Transverse colon (tissue), 4 donors: ENCODE measurements at regions not wholly inside any gene's neighbourhood (a gene's known extent, or its start where the extent isn't known, plus 50 kb on each side); places are given as distances from the start of the nearest gene placed in this dataset.

ENCODE experiments used
- DNase-seq: peaks from one replicate; pipeline ENCODE4 v3.0.0-alpha.2; 2019
- H3K27ac ChIP-seq, 4 donors: fragments of 200-600 bp; sonication (generic); 2 replicates each; pipeline ENCODE4 v1.5.1; 2016 to 2018; ENCODE audit warnings: inconsistent platforms in 4 of 4
- H3K27me3 ChIP-seq: fragments of 200-600 bp; sonication (generic); 2 replicates; pipeline ENCODE4 v1.5.1; 2017; ENCODE audit warnings: inconsistent platforms
- H3K36me3 ChIP-seq, 4 donors: fragments of 200-600 bp; sonication (generic); 2 replicates each; pipeline ENCODE4 v1.5.1; 2017 to 2019; ENCODE audit warnings: inconsistent platforms in 4 of 4
- H3K4me1 ChIP-seq, 4 donors: fragments of 200-600 bp; sonication (generic); 2 replicates each; pipeline ENCODE4 v1.5.1; 2017 to 2020; ENCODE audit warnings: inconsistent platforms in 4 of 4
- H3K4me3 ChIP-seq, 4 donors: fragments of 200-600 bp; sonication (generic); 1 replicate in 1 of 4; 2 replicates in 3 of 4; pipeline versions ENCODE4 v1.5.1 to v1.6.1; 2017 to 2019; ENCODE audit warnings: inconsistent platforms in 4 of 4
- H3K9me3 ChIP-seq, 2 donors: fragments of 200-600 bp; sonication (generic); 2 replicates each; pipeline ENCODE4 v1.5.1; 2017 to 2019; ENCODE audit warnings: inconsistent platforms in 2 of 2
- EP300 ChIP-seq: sonication (generic); formaldehyde crosslinking; IDR thresholded peaks from one replicate; pipeline ENCODE4 v1.6.1; 2017; ENCODE audit warnings: antibody characterized with exemption, low read depth
- POLR2A ChIP-seq: fragments of 450-650 bp; IDR thresholded peaks from one replicate; pipeline ENCODE4 v1.6.1; 2016; ENCODE audit warnings: antibody characterized with exemption, mild to moderate bottlenecking, moderate library complexity
- POLR2AphosphoS5 ChIP-seq, 3 donors: sonication (generic); formaldehyde crosslinking; IDR thresholded peaks; one replicate each; pipeline ENCODE4 v1.6.1; 2016; ENCODE audit warnings: antibody characterized with exemption in 3 of 3
- WGBS, 2 donors: methylation state at CpG; one replicate each; pipeline ENCODE4 v1.1.5; 2018; ENCODE audit warnings: low coverage in 1 of 2; 5-methylcytosine and 5-hydroxymethylcytosine counted together
- in situ Hi-C, 4 donors: fragments of 200-750 bp; cut with MboI; loops; one replicate each; pipeline versions ENCODE4 v1.15.0 to v1.15.1; 2017; ENCODE audit warnings: low sequenced_read_pairs in 3 of 4, low pct_ligation_motif_present in 1 of 4, low pct_unique_long_range_greater_than_20kb in 1 of 4
- intact Hi-C: fragments of 100-400 bp; cut with DNase I; formaldehyde crosslinking; loops from one replicate; pipeline ENCODE4 v1.15.1; 2023; ENCODE audit warnings: low total_unique reads
- TF ChIP-seq, protein P1 (sequence below), 5 experiments: fragments of 200-600 bp in 3 of 5; fragments of 450-650 bp in 2 of 5; sonication (generic) in 3 of 5; IDR thresholded peaks; 1 replicate in 2 of 5; 2 replicates in 3 of 5; pipeline ENCODE4 v1.5.1; 2016 to 2017; ENCODE audit warnings: antibody characterized with exemption in 5 of 5, inconsistent platforms in 3 of 5, mild to moderate bottlenecking in 2 of 5, moderate library complexity in 1 of 5

GRCh38 chr2:6314218-6314960, 551.3 kb downstream of the CMPK2 start:
- no peak for DNase-seq
- intact Hi-C loops (no loop called here), in situ Hi-C loops (no loop called here)
- Histone ChIP-seq H3K27ac (no peak overlapping the region), H3K4me3 (no peak overlapping the region), H3K27me3 (no peaks in the 10 kb centered on the region), H3K9me3 (no peaks in the 10 kb centered on the region), H3K4me1 (no peaks in the 10 kb centered on the region), H3K36me3 (no peaks in the 10 kb centered on the region)
- TF ChIP-seq, protein P1, sequence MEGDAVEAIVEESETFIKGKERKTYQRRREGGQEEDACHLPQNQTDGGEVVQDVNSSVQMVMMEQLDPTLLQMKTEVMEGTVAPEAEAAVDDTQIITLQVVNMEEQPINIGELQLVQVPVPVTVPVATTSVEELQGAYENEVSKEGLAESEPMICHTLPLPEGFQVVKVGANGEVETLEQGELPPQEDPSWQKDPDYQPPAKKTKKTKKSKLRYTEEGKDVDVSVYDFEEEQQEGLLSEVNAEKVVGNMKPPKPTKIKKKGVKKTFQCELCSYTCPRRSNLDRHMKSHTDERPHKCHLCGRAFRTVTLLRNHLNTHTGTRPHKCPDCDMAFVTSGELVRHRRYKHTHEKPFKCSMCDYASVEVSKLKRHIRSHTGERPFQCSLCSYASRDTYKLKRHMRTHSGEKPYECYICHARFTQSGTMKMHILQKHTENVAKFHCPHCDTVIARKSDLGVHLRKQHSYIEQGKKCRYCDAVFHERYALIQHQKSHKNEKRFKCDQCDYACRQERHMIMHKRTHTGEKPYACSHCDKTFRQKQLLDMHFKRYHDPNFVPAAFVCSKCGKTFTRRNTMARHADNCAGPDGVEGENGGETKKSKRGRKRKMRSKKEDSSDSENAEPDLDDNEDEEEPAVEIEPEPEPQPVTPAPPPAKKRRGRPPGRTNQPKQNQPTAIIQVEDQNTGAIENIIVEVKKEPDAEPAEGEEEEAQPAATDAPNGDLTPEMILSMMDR (IDR thresholded peaks at IDR 0.05) = no peak
- TF ChIP-seq EP300 (no peak), POLR2AphosphoS5 (IDR thresholded peaks at IDR 0.05) (no peak), POLR2A (no peak)
- 59 to 66% methylated on average over 2 to 4 of the region's 4 CpGs for WGBS, 2 donors

DNA sequence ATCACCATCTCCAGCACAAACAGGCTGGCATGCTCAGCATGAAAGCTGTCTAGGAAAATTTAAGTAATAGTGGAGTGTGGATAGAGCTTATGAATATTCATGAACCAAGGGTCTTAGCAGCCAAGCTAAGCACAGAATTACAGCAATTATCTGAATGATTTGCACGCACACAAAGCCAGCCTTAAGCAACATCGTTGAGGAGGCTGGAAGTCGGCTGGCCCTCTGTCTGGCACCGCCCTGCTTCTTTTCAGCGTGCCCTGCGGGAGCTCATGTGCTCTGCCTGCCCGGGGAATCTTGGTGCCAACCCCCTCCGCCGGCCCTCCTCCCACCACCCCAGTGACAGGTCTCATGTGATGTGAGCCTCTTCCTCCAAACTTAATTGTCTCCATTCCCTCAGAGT, 540.1 kb downstream of the CMPK2 start:
- WGBS, 2 donors = 80 to 85% methylated on average over 1 to 9 of the region's 9 CpGs
- TF ChIP-seq POLR2A (no peak), EP300 (no peak), POLR2AphosphoS5 (IDR thresholded peaks at IDR 0.05) (no peak)
- TF ChIP-seq, protein P1 (IDR thresholded peaks at IDR 0.05) = no peak
- Histone ChIP-seq H3K9me3 (no peaks in the 10 kb centered on the region), H3K27me3 (no peaks in the 10 kb centered on the region), H3K27ac (no peak overlapping the region), H3K36me3 (no peaks in the 10 kb centered on the region), H3K4me1 (no peaks in the 10 kb centered on the region), H3K4me3 (no peak overlapping the region)
- in situ Hi-C loops = loop anchor here in 1 of 4 donors (25.0 kb wide), 1 partner anchor 437 kb away; no protein-coding TSS in a partner anchor
- intact Hi-C loops = no loop called here
- DNase-seq = no peak

GRCh38 chr2:6326958-6327357, 538.7 kb downstream of the CMPK2 start:
- H3K4me1 ChIP-seq = no peaks in the 10 kb centered on the region
- 89 to 91% methylated on average over 3 of the region's 3 CpGs for WGBS, 2 donors
- in situ Hi-C loops (loop anchor here in 1 of 4 donors (25.0 kb wide), 1 partner anchor 435 kb away; no protein-coding TSS in a partner anchor), intact Hi-C loops (no loop called here)
- H3K4me3 ChIP-seq = no peak overlapping the region
- no peak for TF ChIP-seq POLR2A
- no peak for TF ChIP-seq EP300
- no peak for DNase-seq
- H3K27me3 ChIP-seq = no peaks in the 10 kb centered on the region
- H3K36me3 ChIP-seq = no peaks in the 10 kb centered on the region
- H3K27ac ChIP-seq = no peak overlapping the region
- H3K9me3 ChIP-seq = no peaks in the 10 kb centered on the region

DNA sequence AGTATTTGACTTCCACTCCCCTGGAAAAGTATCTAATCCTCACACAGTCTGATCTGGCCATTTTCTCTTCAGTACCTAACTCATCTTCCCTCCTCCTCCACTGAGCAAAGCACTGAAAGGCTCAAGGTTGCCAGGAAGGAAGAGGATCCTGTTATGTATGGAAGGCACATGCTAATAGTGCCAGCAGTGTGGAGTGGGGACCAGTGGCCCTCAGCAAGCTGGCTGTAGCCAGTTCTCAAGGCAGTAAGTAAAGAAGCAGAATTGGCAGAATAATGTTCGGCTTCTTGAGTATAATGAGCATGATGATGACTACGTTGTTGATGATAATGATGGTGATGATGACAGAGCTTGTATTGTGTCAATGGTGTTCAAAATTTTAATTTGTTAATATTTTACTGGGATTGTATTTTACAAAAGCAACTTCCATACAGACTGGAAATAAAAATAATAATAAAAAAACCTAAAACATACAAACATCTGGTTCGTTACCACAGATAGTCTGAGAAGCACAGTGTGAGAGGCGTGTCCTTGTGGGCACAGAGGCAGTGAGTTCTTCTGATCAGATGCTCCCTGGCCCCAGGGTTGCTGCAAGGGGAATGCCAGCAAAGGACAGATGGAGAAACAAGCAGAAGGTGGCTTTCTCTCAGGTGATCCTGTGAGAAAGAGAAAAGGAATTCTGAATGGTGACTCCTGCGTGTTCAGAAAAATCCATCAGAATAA, 528.8 kb downstream of the CMPK2 start:
- Histone ChIP-seq H3K9me3 (no peaks in the 10 kb centered on the region), H3K27me3 (no peaks in the 10 kb centered on the region), H3K4me1 (no peaks in the 10 kb centered on the region), H3K4me3 (no peak overlapping the region), H3K27ac (no peak overlapping the region), H3K36me3 (no peaks in the 10 kb centered on the region)
- TF ChIP-seq POLR2A (no peak), POLR2AphosphoS5 (IDR thresholded peaks at IDR 0.05) (no peak), EP300 (no peak)
- TF ChIP-seq, protein P1 (IDR thresholded peaks at IDR 0.05) = no peak
- intact Hi-C loops = no loop called here
- in situ Hi-C loops = loop anchor here in 1 of 4 donors (25.0 kb wide), 1 partner anchor 425 kb away; no protein-coding TSS in a partner anchor
- WGBS, 2 donors = 82 to 87% methylated on average over 4 to 5 of the region's 5 CpGs
- DNase-seq = no peak
